NCI-H524 (cell line): ENCODE measurements at regions not wholly inside any gene's neighbourhood (a gene's known extent, or its start where the extent isn't known, plus 50 kb on each side); places are given as distances from the start of the nearest gene placed in this dataset.

Experiments
- DNase-seq, 2 experiments: peaks; one replicate each; lab custom pipeline; 2025; lab: John Stamatoyannopoulos, UW

- no peak for DNase-seq
These were observed 88.5 kb upstream of the ELAVL2 start for GRCh38 chr9:23914431-23915003.

GRCh38 chr9:23907343-23907742 lies 81.3 kb upstream of the ELAVL2 start:
- no peak for DNase-seq

GRCh38 chr9:23887781-23888180 lies 61.7 kb upstream of the ELAVL2 start:
- peak; percentile 87 to 97 for DNase-seq
